ENCODE measurements at regions not wholly inside any gene's neighbourhood (a gene's known extent, or its start where the extent isn't known, plus 50 kb on each side); places are given as distances from the start of the nearest gene placed in this dataset.

DNA sequence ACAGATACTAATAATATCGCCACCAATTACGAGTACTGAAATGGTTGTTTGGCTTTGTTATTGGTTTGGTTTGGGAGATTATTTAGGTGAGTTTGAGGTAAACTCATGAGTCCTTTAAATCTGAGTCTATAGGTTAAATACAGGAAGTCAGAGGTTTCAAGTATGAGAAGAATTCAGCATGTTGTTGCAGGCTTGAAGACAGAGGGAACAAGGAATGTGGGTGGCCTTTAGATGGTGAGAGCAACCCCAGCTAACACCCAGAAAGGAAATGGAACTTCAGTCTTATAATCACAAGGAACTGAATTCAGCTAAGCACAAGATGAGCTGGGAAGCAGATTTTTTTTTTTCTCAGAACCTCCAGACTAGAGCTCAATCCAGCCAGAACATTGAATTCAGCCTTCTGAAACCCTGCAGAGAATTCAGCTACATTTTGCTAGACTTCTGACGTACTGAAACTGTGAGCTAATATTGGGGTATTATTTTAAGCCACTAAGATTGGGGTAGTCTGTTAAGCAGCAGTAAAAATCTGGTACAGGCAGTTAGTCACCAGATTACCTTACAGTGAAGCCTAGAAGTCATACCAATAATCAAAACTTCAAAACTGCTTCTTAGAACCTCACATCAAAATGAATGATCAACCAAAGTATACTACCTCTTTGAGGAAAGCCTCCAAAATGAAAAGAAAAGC is 216.0 kb upstream of the PUM3 start:
- Mint-ChIP-seq H3K27ac (ENCODE audit: unreplicated experiment) (no peak overlapping the region), H3K27me3 (ENCODE audit: unreplicated experiment) (no peaks in the 10 kb centered on the region), H3K4me3 (ENCODE audit: unreplicated experiment) (no peak overlapping the region), H3K9me3 (ENCODE audit: unreplicated experiment) (no peaks in the 10 kb centered on the region), H3K36me3 (ENCODE audit: low read depth, unreplicated experiment) (no peaks in the 10 kb centered on the region), H3K4me1 (ENCODE audit: unreplicated experiment) (peaks cover 5% of the 10 kb centered on the region)
- TF ChIP-seq, protein P1, sequence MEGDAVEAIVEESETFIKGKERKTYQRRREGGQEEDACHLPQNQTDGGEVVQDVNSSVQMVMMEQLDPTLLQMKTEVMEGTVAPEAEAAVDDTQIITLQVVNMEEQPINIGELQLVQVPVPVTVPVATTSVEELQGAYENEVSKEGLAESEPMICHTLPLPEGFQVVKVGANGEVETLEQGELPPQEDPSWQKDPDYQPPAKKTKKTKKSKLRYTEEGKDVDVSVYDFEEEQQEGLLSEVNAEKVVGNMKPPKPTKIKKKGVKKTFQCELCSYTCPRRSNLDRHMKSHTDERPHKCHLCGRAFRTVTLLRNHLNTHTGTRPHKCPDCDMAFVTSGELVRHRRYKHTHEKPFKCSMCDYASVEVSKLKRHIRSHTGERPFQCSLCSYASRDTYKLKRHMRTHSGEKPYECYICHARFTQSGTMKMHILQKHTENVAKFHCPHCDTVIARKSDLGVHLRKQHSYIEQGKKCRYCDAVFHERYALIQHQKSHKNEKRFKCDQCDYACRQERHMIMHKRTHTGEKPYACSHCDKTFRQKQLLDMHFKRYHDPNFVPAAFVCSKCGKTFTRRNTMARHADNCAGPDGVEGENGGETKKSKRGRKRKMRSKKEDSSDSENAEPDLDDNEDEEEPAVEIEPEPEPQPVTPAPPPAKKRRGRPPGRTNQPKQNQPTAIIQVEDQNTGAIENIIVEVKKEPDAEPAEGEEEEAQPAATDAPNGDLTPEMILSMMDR (IDR thresholded peaks at IDR 0.05; ENCODE audit: unreplicated experiment), result no peak
- no peak for DNase-seq (ENCODE audit: low spot score)

DNA sequence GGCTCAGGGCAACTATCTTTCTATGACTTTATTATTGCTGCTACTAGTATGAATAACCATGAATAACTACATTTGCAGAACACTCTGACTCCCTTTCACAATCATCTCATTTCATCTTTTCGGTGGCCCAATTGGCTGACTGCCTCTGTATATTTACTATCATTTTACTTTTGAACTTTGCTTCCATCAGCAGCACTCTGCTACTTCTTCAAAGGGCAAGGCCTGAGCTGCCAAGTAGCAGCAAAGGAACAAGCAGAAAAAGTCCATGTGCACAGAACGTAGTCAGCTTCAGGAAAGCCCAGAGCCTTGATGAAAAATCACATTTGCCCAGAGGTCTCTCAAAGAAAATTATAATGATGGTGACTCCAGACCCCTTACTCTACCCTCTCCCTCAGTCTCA is 214.5 kb upstream of the PUM3 start:
- H3K27me3 Mint-ChIP-seq (ENCODE audit: unreplicated experiment), result no peaks in the 10 kb centered on the region
- H3K27ac Mint-ChIP-seq (ENCODE audit: unreplicated experiment), result no peak overlapping the region
- no peaks in the 10 kb centered on the region for H3K36me3 Mint-ChIP-seq (ENCODE audit: low read depth, unreplicated experiment)
- H3K4me3 Mint-ChIP-seq (ENCODE audit: unreplicated experiment), result no peak overlapping the region
- H3K4me1 Mint-ChIP-seq (ENCODE audit: unreplicated experiment), result peaks cover 5% of the 10 kb centered on the region
- TF ChIP-seq, protein P1 (IDR thresholded peaks at IDR 0.05; ENCODE audit: unreplicated experiment), result no peak
- DNase-seq (ENCODE audit: low spot score), result no peak
- no peaks in the 10 kb centered on the region for H3K9me3 Mint-ChIP-seq (ENCODE audit: unreplicated experiment)

DNA sequence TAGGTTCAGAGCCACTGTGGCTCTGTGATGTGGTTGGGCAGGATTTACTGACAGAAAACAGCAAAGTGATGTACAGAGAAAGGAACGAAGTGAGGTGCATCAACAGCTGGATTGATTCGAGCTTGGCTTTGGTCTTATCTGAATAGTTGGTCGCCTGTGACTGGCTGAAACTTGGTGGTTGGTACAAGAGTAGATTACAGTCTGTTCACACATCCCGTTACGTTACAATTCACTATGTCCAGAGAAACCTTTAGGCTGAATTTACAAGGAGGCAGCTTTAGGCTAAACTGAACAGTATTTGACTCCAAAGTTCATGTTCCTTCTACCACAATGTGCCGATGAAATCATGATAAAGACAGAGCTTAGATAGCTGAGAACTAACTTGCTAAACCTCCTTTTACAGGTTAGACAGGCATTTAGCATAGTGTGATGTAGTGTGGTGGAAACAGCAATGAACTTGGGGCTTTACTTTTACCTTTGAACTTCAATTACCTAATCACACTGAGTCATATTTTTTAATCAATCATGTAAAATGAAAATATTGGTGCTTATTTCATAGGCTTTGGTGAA is 210.2 kb upstream of the PUM3 start:
- TF ChIP-seq, protein P1 (IDR thresholded peaks at IDR 0.05; ENCODE audit: unreplicated experiment), result no peak
- H3K27me3 Mint-ChIP-seq (ENCODE audit: unreplicated experiment), result no peaks in the 10 kb centered on the region
- no peaks in the 10 kb centered on the region for H3K9me3 Mint-ChIP-seq (ENCODE audit: unreplicated experiment)
- no peaks in the 10 kb centered on the region for H3K4me1 Mint-ChIP-seq (ENCODE audit: unreplicated experiment)
- no peaks in the 10 kb centered on the region for H3K36me3 Mint-ChIP-seq (ENCODE audit: low read depth, unreplicated experiment)
- no peak overlapping the region for H3K27ac Mint-ChIP-seq (ENCODE audit: unreplicated experiment)
- DNase-seq (ENCODE audit: low spot score), result no peak
- no peak overlapping the region for H3K4me3 Mint-ChIP-seq (ENCODE audit: unreplicated experiment)

DNA sequence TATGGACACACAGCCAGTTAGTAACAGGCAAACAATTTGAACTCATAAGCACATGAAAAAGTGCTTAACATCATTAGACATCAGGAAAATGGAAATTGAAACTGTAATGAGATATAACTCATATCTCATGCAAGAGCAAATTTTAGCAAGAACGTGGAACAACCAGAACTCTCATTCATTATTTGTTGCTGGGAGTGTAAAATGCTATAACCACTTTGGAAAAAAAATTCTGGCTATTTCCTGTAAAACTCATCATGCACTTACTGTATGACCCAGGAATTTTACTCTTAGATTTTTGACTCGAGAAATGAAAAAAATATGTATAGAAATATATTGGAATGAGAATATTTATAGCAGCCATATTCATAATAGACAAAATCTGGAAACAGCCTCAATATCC is 205.7 kb upstream of the PUM3 start:
- TF ChIP-seq, protein P1 (IDR thresholded peaks at IDR 0.05; ENCODE audit: unreplicated experiment), result no peak
- Mint-ChIP-seq H3K27ac (ENCODE audit: unreplicated experiment) (no peak overlapping the region), H3K36me3 (ENCODE audit: low read depth, unreplicated experiment) (no peaks in the 10 kb centered on the region), H3K9me3 (ENCODE audit: unreplicated experiment) (no peaks in the 10 kb centered on the region), H3K4me3 (ENCODE audit: unreplicated experiment) (no peak overlapping the region), H3K4me1 (ENCODE audit: unreplicated experiment) (no peaks in the 10 kb centered on the region), H3K27me3 (ENCODE audit: unreplicated experiment) (no peaks in the 10 kb centered on the region)
- no peak for DNase-seq (ENCODE audit: low spot score)

DNA sequence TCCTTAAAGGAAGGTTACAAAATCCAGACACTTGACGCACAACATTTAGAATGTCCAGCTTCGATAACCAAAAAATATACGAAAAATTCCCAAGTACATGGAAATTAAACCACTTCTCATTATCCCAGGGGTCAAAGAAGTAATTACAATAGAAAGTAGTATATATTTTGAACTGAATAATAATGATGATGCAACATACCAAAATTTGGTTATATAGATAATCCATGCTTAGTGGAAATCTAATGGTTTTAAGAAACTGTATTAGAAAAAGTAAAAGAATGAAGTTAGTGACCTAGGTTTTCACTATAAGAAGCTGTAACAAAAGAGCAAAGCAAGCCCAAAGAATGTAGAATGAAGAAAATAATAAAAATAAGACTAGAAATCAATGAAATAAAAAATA is 204.0 kb upstream of the PUM3 start:
- H3K4me1 Mint-ChIP-seq (ENCODE audit: unreplicated experiment), result no peaks in the 10 kb centered on the region
- TF ChIP-seq, protein P1 (IDR thresholded peaks at IDR 0.05; ENCODE audit: unreplicated experiment), result no peak
- no peaks in the 10 kb centered on the region for H3K9me3 Mint-ChIP-seq (ENCODE audit: unreplicated experiment)

More for the DNA sequence above, 204.0 kb upstream of the PUM3 start:
- Mint-ChIP-seq H3K27me3 (ENCODE audit: unreplicated experiment) (no peaks in the 10 kb centered on the region), H3K27ac (ENCODE audit: unreplicated experiment) (no peak overlapping the region), H3K4me3 (ENCODE audit: unreplicated experiment) (no peak overlapping the region), H3K36me3 (ENCODE audit: low read depth, unreplicated experiment) (no peaks in the 10 kb centered on the region)
- no peak for DNase-seq (ENCODE audit: low spot score)

All from endothelial cell (in vitro differentiated cells).